Activated CD4-positive, CD25-positive, alpha-beta regulatory T cell treated with anti-CD3 and anti-CD28 coated beads, Interleukin-2, amount 50 U/mL, for 72 hours (primary cell): ENCODE measurements at regions not wholly inside any gene's neighbourhood (a gene's known extent, or its start where the extent isn't known, plus 50 kb on each side); places are given as distances from the start of the nearest gene placed in this dataset.
"Not testable (repeated sequence)": the region's sequence is repeated elsewhere in the genome, so short reads cannot be mapped to it uniquely, and the experiment has no call there.

Experiments
- DNase-seq: peaks from one replicate; pipeline ENCODE4 v3.0.0; 2021

GRCh38 chr13:71300602-71301001 is 566.4 kb downstream of the DACH1 start:
- DNase-seq: no peak

GRCh38 chr13:71291842-71292146 is 575.2 kb downstream of the DACH1 start:
- DNase-seq: no peak

- DNase-seq: peak; percentile 31
Measured at GRCh38 chr13:71290963-71291841, 575.8 kb downstream of the DACH1 start.

- DNase-seq: not testable (repeated sequence)
Measured at GRCh38 chr13:71289980-71290379, 577.0 kb downstream of the DACH1 start.

- no peak for DNase-seq
Measured at GRCh38 chr13:71285700-71286099, 581.3 kb downstream of the DACH1 start.

GRCh38 chr13:71278512-71278911 is 588.5 kb downstream of the DACH1 start:
- DNase-seq: no peak

GRCh38 chr13:71274923-71275608 is 591.9 kb downstream of the DACH1 start:
- DNase-seq: no peak

- DNase-seq: no peak
Measured at GRCh38 chr13:71261256-71261655, 605.7 kb downstream of the DACH1 start.

- no peak for DNase-seq
Measured at GRCh38 chr13:71260246-71260645, 606.8 kb downstream of the DACH1 start.

- DNase-seq: no peak
Measured at GRCh38 chr13:71255633-71256032, 611.4 kb downstream of the DACH1 start.

GRCh38 chr13:71254384-71254783 is 612.6 kb downstream of the DACH1 start:
- no peak for DNase-seq

- DNase-seq: no peak
Measured at GRCh38 chr13:71252184-71252704, 614.8 kb downstream of the DACH1 start.

GRCh38 chr13:71251292-71251951 is 615.6 kb downstream of the DACH1 start:
- DNase-seq: no peak

- no peak for DNase-seq
Measured at GRCh38 chr13:71249011-71249410, 618.0 kb downstream of the DACH1 start.

GRCh38 chr13:71244161-71244560 is 622.8 kb downstream of the DACH1 start:
- DNase-seq: no peak

- DNase-seq: no peak
Measured at GRCh38 chr13:71242201-71242600, 624.8 kb downstream of the DACH1 start.

- no peak for DNase-seq
Measured at GRCh38 chr13:71240911-71241310, 626.1 kb downstream of the DACH1 start.

- DNase-seq: no peak
Measured at GRCh38 chr13:71237332-71237731, 629.7 kb downstream of the DACH1 start.

- no peak for DNase-seq
Measured at GRCh38 chr13:71219698-71220415, 647.1 kb downstream of the DACH1 start.

- no peak for DNase-seq
Measured at GRCh38 chr13:71218960-71219359, 648.0 kb downstream of the DACH1 start.

GRCh38 chr13:71217827-71218226 is 649.2 kb downstream of the DACH1 start:
- no peak for DNase-seq

- DNase-seq: no peak
Measured at GRCh38 chr13:71214821-71215220, 652.2 kb downstream of the DACH1 start.

GRCh38 chr13:71214357-71214756 is 652.6 kb downstream of the DACH1 start:
- DNase-seq: no peak
